GM18517 (cell line): ENCODE measurements at regions not wholly inside any gene's neighbourhood (a gene's known extent, or its start where the extent isn't known, plus 50 kb on each side); places are given as distances from the start of the nearest gene placed in this dataset.
"Not testable (repeated sequence)": the region's sequence is repeated elsewhere in the genome, so short reads cannot be mapped to it uniquely, and the experiment has no call there.

ENCODE experiments used
- ATAC-seq: cut with Tn5 transposase; IDR thresholded peaks from one replicate; pipeline ENCODE4 v1.9.1; 2021; ENCODE audit warnings: mild to moderate bottlenecking, moderate library complexity; ENCODE audit not compliant: unreplicated experiment

GRCh38 chr18:22731398-22731797 is 201.7 kb upstream of the RBBP8 start:
- ATAC-seq, result no peak

GRCh38 chr18:22734105-22734661 is 198.9 kb upstream of the RBBP8 start:
- no peak for ATAC-seq

GRCh38 chr18:22734791-22735627 is 198.1 kb upstream of the RBBP8 start:
- ATAC-seq, result no peak

- ATAC-seq, result no peak
Measured at GRCh38 chr18:22737054-22737453, 196.1 kb upstream of the RBBP8 start.

- no peak for ATAC-seq
Measured at GRCh38 chr18:22739061-22739642, 194.0 kb upstream of the RBBP8 start.

- no peak for ATAC-seq
Measured at GRCh38 chr18:22739789-22740188, 193.3 kb upstream of the RBBP8 start.

GRCh38 chr18:22741318-22741717 is 191.8 kb upstream of the RBBP8 start:
- ATAC-seq, result no peak

GRCh38 chr18:22742409-22742808 is 190.7 kb upstream of the RBBP8 start:
- ATAC-seq, result no peak

GRCh38 chr18:22745966-22746365 is 187.2 kb upstream of the RBBP8 start:
- no peak for ATAC-seq

GRCh38 chr18:22752014-22752413 is 181.1 kb upstream of the RBBP8 start:
- ATAC-seq, result no peak

- no peak for ATAC-seq
Measured at GRCh38 chr18:22753130-22753831, 179.8 kb upstream of the RBBP8 start.

- not testable (repeated sequence) for ATAC-seq
Measured at GRCh38 chr18:22764005-22764404, 169.1 kb upstream of the RBBP8 start.

GRCh38 chr18:22765896-22766295 is 167.2 kb upstream of the RBBP8 start:
- no peak for ATAC-seq

- no peak for ATAC-seq
Measured at GRCh38 chr18:22767653-22768052, 165.5 kb upstream of the RBBP8 start.

GRCh38 chr18:22773944-22774343 is 159.2 kb upstream of the RBBP8 start:
- ATAC-seq, result no peak

- no peak for ATAC-seq
Measured at GRCh38 chr18:22778996-22779395, 154.1 kb upstream of the RBBP8 start.

- no peak for ATAC-seq
Measured at GRCh38 chr18:22783245-22783644, 149.9 kb upstream of the RBBP8 start.

GRCh38 chr18:22783662-22784076 is 149.5 kb upstream of the RBBP8 start:
- ATAC-seq, result no peak

- no peak for ATAC-seq
Measured at GRCh38 chr18:22789052-22789451, 144.1 kb upstream of the RBBP8 start.

GRCh38 chr18:22789600-22789999 is 143.5 kb upstream of the RBBP8 start:
- no peak for ATAC-seq

- no peak for ATAC-seq
Measured at GRCh38 chr18:22790545-22791309, 142.4 kb upstream of the RBBP8 start.
